ENCODE measurements at regions not wholly inside any gene's neighbourhood (a gene's known extent, or its start where the extent isn't known, plus 50 kb on each side); places are given as distances from the start of the nearest gene placed in this dataset.

GRCh38 chr10:7471720-7472367 is 61.0 kb upstream of the SFMBT2 start:
- no peaks in the 10 kb centered on the region for H3K27me3 ChIP-seq (ENCODE audit: control insufficient read depth in 1 of 2, insufficient read depth in 2 of 2, low read length in 2 of 2)
- H3K27ac ChIP-seq (ENCODE audit: low read depth in 2 of 2, low read length in 1 of 2), result no peak overlapping the region
- no peaks in the 10 kb centered on the region for H3K36me3 ChIP-seq (ENCODE audit: control insufficient read depth in 2 of 2, insufficient read depth in 2 of 2, low read length in 1 of 2)
- no peak overlapping the region for H3K4me3 ChIP-seq (ENCODE audit: low read depth in 1 of 2, low read length in 2 of 2)
- WGBS, 2 donors, result 45 to 54% methylated on average over 9 of the region's 9 CpGs
- peaks cover 0 to 3% of the 10 kb centered on the region in 2 donors for H3K4me1 ChIP-seq (ENCODE audit: control insufficient read depth in 2 of 2, insufficient read depth in 2 of 2, low read length in 1 of 2)
- no peaks in the 10 kb centered on the region for H3K9me3 ChIP-seq (ENCODE audit: control insufficient read depth in 2 of 2, insufficient read depth in 1 of 2, low read depth in 1 of 2, low read length in 1 of 2)

GRCh38 chr10:7470371-7470770 is 59.5 kb upstream of the SFMBT2 start:
- peaks cover 0 to 3% of the 10 kb centered on the region in 2 donors for H3K4me1 ChIP-seq (ENCODE audit: control insufficient read depth in 2 of 2, insufficient read depth in 2 of 2, low read length in 1 of 2)
- no peaks in the 10 kb centered on the region for H3K36me3 ChIP-seq (ENCODE audit: control insufficient read depth in 2 of 2, insufficient read depth in 2 of 2, low read length in 1 of 2)
- H3K4me3 ChIP-seq (ENCODE audit: low read depth in 1 of 2, low read length in 2 of 2), result no peak overlapping the region
- no peak overlapping the region for H3K27ac ChIP-seq (ENCODE audit: low read depth in 2 of 2, low read length in 1 of 2)
- H3K27me3 ChIP-seq (ENCODE audit: control insufficient read depth in 1 of 2, insufficient read depth in 2 of 2, low read length in 2 of 2), result no peaks in the 10 kb centered on the region
- WGBS, 2 donors, result 81% methylated on average over 2 of the region's 2 CpGs
- H3K9me3 ChIP-seq (ENCODE audit: control insufficient read depth in 2 of 2, insufficient read depth in 1 of 2, low read depth in 1 of 2, low read length in 1 of 2), result no peaks in the 10 kb centered on the region

- 72 to 74% methylated on average over 7 of the region's 7 CpGs for WGBS, 2 donors
- H3K4me1 ChIP-seq (ENCODE audit: control insufficient read depth in 2 of 2, insufficient read depth in 2 of 2, low read length in 1 of 2), result no peaks in the 10 kb centered on the region
Measured at GRCh38 chr10:7467031-7467667, 56.3 kb upstream of the SFMBT2 start.

GRCh38 chr10:7464691-7465090 is 53.9 kb upstream of the SFMBT2 start:
- peaks cover 0 to 3% of the 10 kb centered on the region in 2 donors for H3K9me3 ChIP-seq (ENCODE audit: control insufficient read depth in 2 of 2, insufficient read depth in 1 of 2, low read depth in 1 of 2, low read length in 1 of 2)
- no peak overlapping the region for H3K27ac ChIP-seq (ENCODE audit: low read depth in 2 of 2, low read length in 1 of 2)
- WGBS, 2 donors, result 81 to 83% methylated on average over 8 of the region's 8 CpGs
- H3K4me1 ChIP-seq (ENCODE audit: control insufficient read depth in 2 of 2, insufficient read depth in 2 of 2, low read length in 1 of 2), result no peaks in the 10 kb centered on the region
- H3K27me3 ChIP-seq (ENCODE audit: control insufficient read depth in 1 of 2, insufficient read depth in 2 of 2, low read length in 2 of 2), result no peaks in the 10 kb centered on the region
- no peaks in the 10 kb centered on the region for H3K36me3 ChIP-seq (ENCODE audit: control insufficient read depth in 2 of 2, insufficient read depth in 2 of 2, low read length in 1 of 2)
- H3K4me3 ChIP-seq (ENCODE audit: low read depth in 1 of 2, low read length in 2 of 2), result no peak overlapping the region

More at GRCh38 chr10:7467031-7467667, 56.3 kb upstream of the SFMBT2 start:
- Histone ChIP-seq H3K27me3 (ENCODE audit: control insufficient read depth in 1 of 2, insufficient read depth in 2 of 2, low read length in 2 of 2) (no peaks in the 10 kb centered on the region), H3K9me3 (ENCODE audit: control insufficient read depth in 2 of 2, insufficient read depth in 1 of 2, low read depth in 1 of 2, low read length in 1 of 2) (peaks cover 0 to 3% of the 10 kb centered on the region in 2 donors), H3K27ac (ENCODE audit: low read depth in 2 of 2, low read length in 1 of 2) (no peak overlapping the region), H3K4me3 (ENCODE audit: low read depth in 1 of 2, low read length in 2 of 2) (no peak overlapping the region), H3K36me3 (ENCODE audit: control insufficient read depth in 2 of 2, insufficient read depth in 2 of 2, low read length in 1 of 2) (no peaks in the 10 kb centered on the region)
